DND-41 (cell line): ENCODE measurements at regions not wholly inside any gene's neighbourhood (a gene's known extent, or its start where the extent isn't known, plus 50 kb on each side); places are given as distances from the start of the nearest gene placed in this dataset.

Experiments used
- ATAC-seq: fragments of 200-7000 bp; cut with Tn5 transposase; 3 replicates; pipeline ENCODE4 v1.9.1; 2021; ENCODE audit warnings: low read depth; ENCODE audit not compliant: insufficient read depth
- DNase-seq: peaks from one replicate; pipeline ENCODE4 v3.0.0-alpha.2; 2020
- H2AFZ ChIP-seq: 2 replicates; pipeline ENCODE4 v1.6.0; 2012; ENCODE audit warnings: low read depth, low read length
- H3K27ac ChIP-seq: 2 replicates; pipeline ENCODE4 v1.5.1; 2012; ENCODE audit warnings: low read length, inconsistent platforms
- H3K27me3 ChIP-seq: fragments of 200-600 bp; sonication (generic); 2 replicates; pipeline ENCODE4 v1.6.0; 2012; ENCODE audit warnings: low read length, mild to moderate bottlenecking, inconsistent platforms; ENCODE audit not compliant: insufficient read depth, poor library complexity
- H3K36me3 ChIP-seq: 2 replicates; pipeline ENCODE4 v1.5.1; 2012; ENCODE audit warnings: low read length, inconsistent platforms; ENCODE audit not compliant: insufficient read depth
- H3K4me1 ChIP-seq: 2 replicates; pipeline ENCODE4 v1.5.1; 2012; ENCODE audit warnings: mild to moderate bottlenecking, low read length; ENCODE audit not compliant: insufficient read depth
- H3K4me2 ChIP-seq: 2 replicates; pipeline ENCODE4 v1.6.0; 2012; ENCODE audit warnings: mild to moderate bottlenecking, moderate library complexity, low read length, inconsistent platforms; ENCODE audit not compliant: insufficient read depth
- H3K4me3 ChIP-seq, 2 experiments: fragments of 200-600 bp in 1 of 2; shearing (Covaris generic) in 1 of 2; 2 replicates each; pipeline ENCODE4 v1.5.1; 2012 to 2016; ENCODE audit warnings: inconsistent platforms in 2 of 2, low read length in 2 of 2, mild to moderate bottlenecking in 2 of 2, low read depth in 1 of 2, moderate library complexity in 1 of 2
- H3K79me2 ChIP-seq: 2 replicates; pipeline ENCODE4 v1.6.0; 2012; ENCODE audit warnings: low read length, inconsistent platforms; ENCODE audit not compliant: insufficient read depth
- H3K9ac ChIP-seq: 2 replicates; pipeline ENCODE4 v1.6.0; 2012; ENCODE audit warnings: low read depth, mild to moderate bottlenecking, inconsistent platforms, low read length, moderate library complexity
- H3K9me3 ChIP-seq: 2 replicates; pipeline ENCODE4 v1.5.1; 2012; ENCODE audit warnings: low read length, moderate library complexity, mild to moderate bottlenecking, inconsistent platforms; ENCODE audit not compliant: insufficient read depth, severe bottlenecking
- H4K20me1 ChIP-seq: 2 replicates; pipeline ENCODE4 v1.6.0; 2012; ENCODE audit warnings: low read length; ENCODE audit not compliant: insufficient read depth
- EZH2 ChIP-seq: IDR thresholded peaks from 3 replicates; pipeline ENCODE4 v1.6.1; 2012; ENCODE audit warnings: borderline replicate concordance, low read depth, mild to moderate bottlenecking, moderate library complexity, low read length, inconsistent platforms; ENCODE audit not compliant: severe bottlenecking
- TF ChIP-seq, protein P1 (sequence below): IDR thresholded peaks from 2 replicates; pipeline ENCODE4 v1.5.1; 2012; ENCODE audit warnings: borderline replicate concordance, low read length, moderate library complexity, mild to moderate bottlenecking; ENCODE audit not compliant: poor library complexity, severe bottlenecking; ENCODE audit errors: extremely low read depth

DNA sequence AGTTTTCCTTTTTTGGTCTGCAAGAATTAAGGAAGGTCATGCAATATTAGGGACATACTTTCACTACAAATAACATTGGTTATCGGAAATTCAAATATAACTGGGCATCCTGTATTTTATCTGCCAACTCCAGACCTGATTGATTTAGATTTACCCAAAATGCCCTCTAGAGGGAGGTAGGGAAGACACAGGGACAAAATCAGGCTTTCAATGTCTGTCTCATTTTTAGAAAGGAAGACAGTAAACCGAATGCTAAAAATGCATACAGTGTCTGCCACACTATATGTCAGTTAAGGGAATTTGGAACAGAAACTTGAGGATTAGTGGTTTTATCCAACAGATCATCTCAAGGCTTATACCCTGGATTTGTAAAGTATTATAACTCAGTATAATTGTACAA lies 161.7 kb upstream of the SOX9 start:
- Histone ChIP-seq H2AFZ (no peak overlapping the region), H3K27me3 (no peaks in the 10 kb centered on the region), H3K79me2 (no peaks in the 10 kb centered on the region), H3K36me3 (no peaks in the 10 kb centered on the region), H3K27ac (no peak overlapping the region), H3K9ac (no peak overlapping the region), H3K4me2 (no peak overlapping the region), H3K4me3 (no peak overlapping the region), H4K20me1 (no peaks in the 10 kb centered on the region), H3K4me1 (no peaks in the 10 kb centered on the region), H3K9me3 (no peaks in the 10 kb centered on the region)
- DNase-seq (no peak), ATAC-seq (no peak)
- no peak for TF ChIP-seq EZH2
- TF ChIP-seq, protein P1, sequence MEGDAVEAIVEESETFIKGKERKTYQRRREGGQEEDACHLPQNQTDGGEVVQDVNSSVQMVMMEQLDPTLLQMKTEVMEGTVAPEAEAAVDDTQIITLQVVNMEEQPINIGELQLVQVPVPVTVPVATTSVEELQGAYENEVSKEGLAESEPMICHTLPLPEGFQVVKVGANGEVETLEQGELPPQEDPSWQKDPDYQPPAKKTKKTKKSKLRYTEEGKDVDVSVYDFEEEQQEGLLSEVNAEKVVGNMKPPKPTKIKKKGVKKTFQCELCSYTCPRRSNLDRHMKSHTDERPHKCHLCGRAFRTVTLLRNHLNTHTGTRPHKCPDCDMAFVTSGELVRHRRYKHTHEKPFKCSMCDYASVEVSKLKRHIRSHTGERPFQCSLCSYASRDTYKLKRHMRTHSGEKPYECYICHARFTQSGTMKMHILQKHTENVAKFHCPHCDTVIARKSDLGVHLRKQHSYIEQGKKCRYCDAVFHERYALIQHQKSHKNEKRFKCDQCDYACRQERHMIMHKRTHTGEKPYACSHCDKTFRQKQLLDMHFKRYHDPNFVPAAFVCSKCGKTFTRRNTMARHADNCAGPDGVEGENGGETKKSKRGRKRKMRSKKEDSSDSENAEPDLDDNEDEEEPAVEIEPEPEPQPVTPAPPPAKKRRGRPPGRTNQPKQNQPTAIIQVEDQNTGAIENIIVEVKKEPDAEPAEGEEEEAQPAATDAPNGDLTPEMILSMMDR: peak; percentile 14

DNA sequence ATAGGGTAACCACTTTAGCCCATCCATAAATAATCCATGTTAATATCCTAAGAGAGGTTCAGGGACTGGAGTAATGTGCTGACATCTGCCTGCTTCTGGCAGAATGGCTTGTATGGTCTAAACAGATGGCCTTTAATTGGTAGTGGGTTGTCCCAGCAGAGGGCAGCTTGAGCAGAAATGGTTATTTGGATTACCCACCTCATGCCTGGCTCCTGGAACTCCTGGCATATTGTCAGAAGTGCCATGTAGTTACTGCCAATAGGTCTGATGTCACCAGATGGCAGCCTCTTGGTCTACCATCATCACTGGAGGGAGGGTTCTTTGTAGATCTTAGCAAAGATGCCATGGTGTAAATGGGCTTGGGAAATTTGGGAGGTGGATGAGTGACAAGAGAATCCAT lies 157.5 kb upstream of the SOX9 start:
- H3K4me3 ChIP-seq: no peak overlapping the region
- no peak overlapping the region for H3K9ac ChIP-seq
- H2AFZ ChIP-seq: no peak overlapping the region
- ATAC-seq: no peak
- H3K4me1 ChIP-seq: no peaks in the 10 kb centered on the region
- H3K9me3 ChIP-seq: no peaks in the 10 kb centered on the region
- H3K4me2 ChIP-seq: no peak overlapping the region
- H3K79me2 ChIP-seq: no peaks in the 10 kb centered on the region
- H3K36me3 ChIP-seq: no peaks in the 10 kb centered on the region
- TF ChIP-seq EZH2: no peak
- TF ChIP-seq, protein P1: no peak
- H3K27me3 ChIP-seq: no peaks in the 10 kb centered on the region
- H3K27ac ChIP-seq: no peak overlapping the region
- H4K20me1 ChIP-seq: no peaks in the 10 kb centered on the region
- DNase-seq: no peak

DNA sequence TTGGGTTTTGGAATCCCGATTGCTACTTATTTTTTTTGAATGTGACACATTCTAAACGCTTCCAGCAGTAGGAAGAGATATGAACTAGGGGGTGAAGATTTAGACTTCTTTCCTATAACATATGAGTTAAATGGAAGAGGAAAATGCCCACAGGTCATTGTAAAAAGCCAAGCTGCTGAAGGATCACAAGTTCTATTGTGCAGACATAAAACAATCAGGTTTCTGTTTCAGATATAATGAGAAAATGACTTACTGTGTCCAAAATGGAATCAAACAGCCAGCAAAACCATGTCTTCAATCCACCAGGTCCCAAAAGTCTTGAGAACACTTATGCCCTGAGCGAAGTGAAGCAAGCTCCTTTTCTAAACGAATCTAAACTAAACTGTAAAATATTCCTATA lies 157.0 kb upstream of the SOX9 start:
- no peaks in the 10 kb centered on the region for H3K4me1 ChIP-seq
- TF ChIP-seq, protein P1: no peak
- TF ChIP-seq EZH2: no peak

DNA sequence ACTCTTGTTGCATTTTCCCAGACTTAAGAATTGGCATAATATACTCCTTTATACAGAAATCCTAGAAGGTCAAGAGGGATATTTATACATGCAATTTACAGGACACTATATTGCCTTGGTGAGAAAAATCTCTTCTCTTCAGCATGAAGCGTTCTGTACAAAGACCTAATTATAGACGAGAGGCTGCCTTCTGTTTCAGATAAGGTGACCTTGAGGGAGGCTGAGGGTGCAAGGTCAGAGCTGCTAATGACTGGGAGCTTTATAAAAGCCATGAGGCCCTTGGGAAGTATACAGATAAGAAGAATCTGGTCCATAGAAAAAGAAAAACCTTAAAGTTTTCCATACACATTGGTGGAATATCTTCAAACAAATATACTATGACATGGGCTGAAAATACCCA lies 156.3 kb upstream of the SOX9 start:
- DNase-seq: no peak
- Histone ChIP-seq H3K4me1 (no peaks in the 10 kb centered on the region), H2AFZ (no peak overlapping the region), H3K79me2 (no peaks in the 10 kb centered on the region), H3K4me2 (no peak overlapping the region), H3K36me3 (no peaks in the 10 kb centered on the region), H3K9me3 (no peaks in the 10 kb centered on the region), H3K9ac (no peak overlapping the region), H3K27ac (no peak overlapping the region), H4K20me1 (no peaks in the 10 kb centered on the region), H3K27me3 (no peaks in the 10 kb centered on the region), H3K4me3 (no peak overlapping the region)
- no peak for TF ChIP-seq EZH2
- TF ChIP-seq, protein P1: no peak
- no peak for ATAC-seq

More for the DNA sequence above, 157.0 kb upstream of the SOX9 start:
- no peak overlapping the region for H3K4me3 ChIP-seq
- H3K9ac ChIP-seq: no peak overlapping the region
- no peaks in the 10 kb centered on the region for H3K9me3 ChIP-seq
- H3K79me2 ChIP-seq: no peaks in the 10 kb centered on the region
- H3K27ac ChIP-seq: no peak overlapping the region
- H3K27me3 ChIP-seq: no peaks in the 10 kb centered on the region
- no peaks in the 10 kb centered on the region for H3K36me3 ChIP-seq
- ATAC-seq: no peak
- no peak overlapping the region for H2AFZ ChIP-seq
- no peak for DNase-seq
- H3K4me2 ChIP-seq: no peak overlapping the region
- H4K20me1 ChIP-seq: no peaks in the 10 kb centered on the region
